Smooth muscle cell (in vitro differentiated cells): ENCODE measurements at regions not wholly inside any gene's neighbourhood (a gene's known extent, or its start where the extent isn't known, plus 50 kb on each side); places are given as distances from the start of the nearest gene placed in this dataset.

Source experiments
- DNase-seq: peaks from one replicate; lab custom pipeline; 2025; ENCODE audit not compliant: unreplicated experiment; lab: John Stamatoyannopoulos, UW
- H2AFZ ChIP-seq: fragments of 200-600 bp; sonication (generic); 2 replicates; pipeline ENCODE4 v1.6.0; 2016; ENCODE audit warnings: antibody characterized with exemption, low read depth, mild to moderate bottlenecking
- H3F3A ChIP-seq: fragments of 200-600 bp; sonication (generic); 2 replicates; pipeline ENCODE4 v1.6.0; 2017; ENCODE audit warnings: antibody characterized with exemption, low read depth
- H3K27ac ChIP-seq: fragments of 200-600 bp; sonication (generic); 2 replicates; pipeline ENCODE4 v1.5.1; 2016; ENCODE audit warnings: low read depth, mild to moderate bottlenecking
- H3K27me3 ChIP-seq: fragments of 200-600 bp; sonication (generic); 2 replicates; pipeline ENCODE4 v1.6.1; 2016; ENCODE audit warnings: low read depth, mild to moderate bottlenecking
- H3K36me3 ChIP-seq: fragments of 200-600 bp; sonication (generic); 2 replicates; pipeline ENCODE4 v1.5.1; 2016; ENCODE audit warnings: low read depth
- H3K4me1 ChIP-seq: fragments of 200-600 bp; sonication (generic); 2 replicates; pipeline ENCODE4 v1.5.1; 2016; ENCODE audit warnings: low read depth
- H3K4me2 ChIP-seq: fragments of 200-600 bp; sonication (generic); 2 replicates; pipeline ENCODE4 v1.6.0; 2016; ENCODE audit warnings: mild to moderate bottlenecking
- H3K4me3 ChIP-seq: fragments of 200-600 bp; sonication (generic); 2 replicates; pipeline ENCODE4 v1.5.1; 2016; ENCODE audit warnings: mild to moderate bottlenecking
- H3K79me2 ChIP-seq: fragments of 200-600 bp; sonication (generic); 2 replicates; pipeline ENCODE4 v1.6.0; 2016; ENCODE audit warnings: low read depth, mild to moderate bottlenecking
- H3K9ac ChIP-seq: fragments of 200-600 bp; sonication (generic); 2 replicates; pipeline ENCODE4 v1.6.0; 2016; ENCODE audit warnings: low read depth
- H3K9me3 ChIP-seq: fragments of 200-600 bp; sonication (generic); replicated peaks from 2 replicates; pipeline ENCODE4 v1.5.1; 2016; ENCODE audit warnings: low read depth
- H4K20me1 ChIP-seq: fragments of 200-600 bp; sonication (generic); 2 replicates; pipeline ENCODE4 v1.6.0; 2016; ENCODE audit warnings: low read depth
- WGBS: methylation state at CpG from one replicate; pipeline ENCODE4 v1.1.7; 2016; ENCODE audit warnings: low lambda C conversion rate; 5-methylcytosine and 5-hydroxymethylcytosine counted together
- TF ChIP-seq, protein P1 (sequence below): fragments of 200-600 bp; sonication (generic); IDR thresholded peaks from 2 replicates; pipeline ENCODE4 v1.5.1; 2017; ENCODE audit warnings: borderline replicate concordance, mild to moderate bottlenecking, antibody characterized with exemption; ENCODE audit not compliant: insufficient read depth, poor library complexity, severe bottlenecking

DNA sequence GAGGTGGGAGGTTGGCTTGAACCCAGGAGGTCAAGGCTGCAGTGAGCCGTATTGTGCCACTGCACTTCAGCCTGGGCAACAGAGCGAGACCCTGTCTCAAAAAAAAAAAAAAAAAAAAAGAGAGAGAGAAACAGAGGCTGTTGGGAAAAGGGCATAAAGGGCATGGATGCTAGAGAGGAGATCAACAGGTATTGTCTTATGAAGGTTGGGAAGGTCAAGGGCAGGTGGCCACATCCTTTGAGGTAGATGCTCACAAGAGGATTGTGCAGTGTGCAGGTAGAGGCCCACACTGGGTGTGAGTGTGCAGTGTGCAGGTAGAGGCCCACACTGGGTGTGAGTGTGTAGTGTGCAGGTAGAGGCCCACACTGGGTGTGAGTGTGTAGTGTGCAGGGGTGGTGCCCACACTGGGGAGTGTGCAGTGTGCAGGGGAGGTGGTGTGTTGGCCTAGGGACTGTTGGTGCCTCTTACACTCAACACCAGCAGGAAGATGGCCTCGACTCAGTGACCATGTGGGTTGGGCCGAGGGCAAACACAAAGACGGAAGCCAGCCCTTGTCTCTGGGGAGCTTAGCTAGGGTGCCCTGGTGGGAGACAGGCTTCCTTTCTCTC lies 404.9 kb upstream of the TNRC6C start:
- no peak overlapping the region for H3K4me3 ChIP-seq
- no peak overlapping the region for H3K4me2 ChIP-seq
- H3K27ac ChIP-seq, result no peak overlapping the region
- no peaks in the 10 kb centered on the region for H3K9me3 ChIP-seq
- no peaks in the 10 kb centered on the region for H3K27me3 ChIP-seq
- no peak overlapping the region for H3K9ac ChIP-seq
- DNase-seq, result no peak
- TF ChIP-seq, protein P1, sequence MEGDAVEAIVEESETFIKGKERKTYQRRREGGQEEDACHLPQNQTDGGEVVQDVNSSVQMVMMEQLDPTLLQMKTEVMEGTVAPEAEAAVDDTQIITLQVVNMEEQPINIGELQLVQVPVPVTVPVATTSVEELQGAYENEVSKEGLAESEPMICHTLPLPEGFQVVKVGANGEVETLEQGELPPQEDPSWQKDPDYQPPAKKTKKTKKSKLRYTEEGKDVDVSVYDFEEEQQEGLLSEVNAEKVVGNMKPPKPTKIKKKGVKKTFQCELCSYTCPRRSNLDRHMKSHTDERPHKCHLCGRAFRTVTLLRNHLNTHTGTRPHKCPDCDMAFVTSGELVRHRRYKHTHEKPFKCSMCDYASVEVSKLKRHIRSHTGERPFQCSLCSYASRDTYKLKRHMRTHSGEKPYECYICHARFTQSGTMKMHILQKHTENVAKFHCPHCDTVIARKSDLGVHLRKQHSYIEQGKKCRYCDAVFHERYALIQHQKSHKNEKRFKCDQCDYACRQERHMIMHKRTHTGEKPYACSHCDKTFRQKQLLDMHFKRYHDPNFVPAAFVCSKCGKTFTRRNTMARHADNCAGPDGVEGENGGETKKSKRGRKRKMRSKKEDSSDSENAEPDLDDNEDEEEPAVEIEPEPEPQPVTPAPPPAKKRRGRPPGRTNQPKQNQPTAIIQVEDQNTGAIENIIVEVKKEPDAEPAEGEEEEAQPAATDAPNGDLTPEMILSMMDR, result no peak
- no peaks in the 10 kb centered on the region for H4K20me1 ChIP-seq
- H3K36me3 ChIP-seq, result no peaks in the 10 kb centered on the region
- WGBS, result 96% methylated on average over 5 of the region's 5 CpGs
- peaks cover 6% of the 10 kb centered on the region for H3K4me1 ChIP-seq
- no peaks in the 10 kb centered on the region for H3F3A ChIP-seq
- no peaks in the 10 kb centered on the region for H3K79me2 ChIP-seq
- no peak overlapping the region for H2AFZ ChIP-seq

GRCh38 chr17:77555121-77555591 lies 403.3 kb upstream of the TNRC6C start:
- no peak overlapping the region for H3K9ac ChIP-seq
- no peak for DNase-seq
- H3K9me3 ChIP-seq, result no peaks in the 10 kb centered on the region
- H3K36me3 ChIP-seq, result no peaks in the 10 kb centered on the region
- H3K79me2 ChIP-seq, result no peaks in the 10 kb centered on the region
- no peaks in the 10 kb centered on the region for H4K20me1 ChIP-seq
- H3K27ac ChIP-seq, result no peak overlapping the region
- no peaks in the 10 kb centered on the region for H3F3A ChIP-seq
- no peak overlapping the region for H2AFZ ChIP-seq
- 93% methylated on average over 16 of the region's 16 CpGs for WGBS
- TF ChIP-seq, protein P1, result no peak
- no peaks in the 10 kb centered on the region for H3K27me3 ChIP-seq
- H3K4me3 ChIP-seq, result no peak overlapping the region
- no peak overlapping the region for H3K4me2 ChIP-seq
- peaks cover 6% of the 10 kb centered on the region for H3K4me1 ChIP-seq

GRCh38 chr17:77555741-77556291 lies 402.7 kb upstream of the TNRC6C start:
- TF ChIP-seq, protein P1, result no peak
- WGBS, result 81% methylated on average over 9 of the region's 11 CpGs
- Histone ChIP-seq H3F3A (no peaks in the 10 kb centered on the region), H2AFZ (no peak overlapping the region), H3K36me3 (no peaks in the 10 kb centered on the region), H3K4me3 (no peak overlapping the region), H3K9me3 (no peaks in the 10 kb centered on the region), H3K9ac (no peak overlapping the region), H3K4me2 (no peak overlapping the region), H4K20me1 (no peaks in the 10 kb centered on the region), H3K27ac (no peak overlapping the region), H3K79me2 (no peaks in the 10 kb centered on the region), H3K27me3 (no peaks in the 10 kb centered on the region), H3K4me1 (peaks cover 6% of the 10 kb centered on the region)
- DNase-seq, result no peak
